Upper lobe of left lung (tissue), 6 donors: ENCODE measurements at regions not wholly inside any gene's neighbourhood (a gene's known extent, or its start where the extent isn't known, plus 50 kb on each side); places are given as distances from the start of the nearest gene placed in this dataset.
"Not testable (repeated sequence)": the region's sequence is repeated elsewhere in the genome, so short reads cannot be mapped to it uniquely, and the experiment has no call there.

ENCODE experiments used
- ATAC-seq, 2 donors: fragments of 200-7000 bp; cut with Tn5 transposase; one replicate each; pipeline ENCODE4 v1.9.1; 2022; ENCODE audit warnings: mild to moderate bottlenecking in 2 of 2, moderate library complexity in 2 of 2; ENCODE audit not compliant: low FRiP score in 2 of 2
- DNase-seq, 2 donors: peaks; one replicate each; pipeline ENCODE4 v3.0.0-alpha.2; 2019 to 2020
- H3K27ac ChIP-seq, 4 donors: fragments of 200-600 bp; sonication (generic); one replicate each; pipeline ENCODE4 v1.5.1; 2016 to 2019
- H3K27me3 ChIP-seq, 4 donors: fragments of 200-600 bp; sonication (generic); one replicate each; pipeline ENCODE4 v1.5.1; 2017 to 2019
- H3K36me3 ChIP-seq, 4 donors: fragments of 200-600 bp; sonication (generic); one replicate each; pipeline ENCODE4 v1.5.1; 2016 to 2019
- H3K4me1 ChIP-seq, 4 donors: fragments of 200-600 bp; sonication (generic); one replicate each; pipeline ENCODE4 v1.5.1; 2018 to 2019
- H3K4me3 ChIP-seq, 4 donors: fragments of 200-600 bp; sonication (generic); one replicate each; pipeline ENCODE4 v1.5.1; 2017 to 2019; ENCODE audit warnings: mild to moderate bottlenecking in 2 of 4, moderate library complexity in 1 of 4
- H3K9me3 ChIP-seq, 4 donors: fragments of 200-600 bp; sonication (generic); one replicate each; pipeline ENCODE4 v1.5.1; 2018 to 2019
- CTCF ChIP-seq, 6 experiments: fragments of 450-650 bp in 4 of 6; fragments of 200-600 bp in 2 of 6; sonication (generic) in 2 of 6; IDR thresholded peaks; one replicate each; pipeline ENCODE4 v1.5.1; 2016 to 2019; ENCODE audit warnings: antibody characterized with exemption in 6 of 6
- EP300 ChIP-seq, 4 donors: sonication (generic); formaldehyde crosslinking; IDR thresholded peaks; one replicate each; pipeline ENCODE4 v1.5.1; 2017; ENCODE audit warnings: antibody characterized with exemption in 4 of 4, control low read depth in 2 of 4
- POLR2A ChIP-seq, 4 donors: fragments of 450-650 bp; IDR thresholded peaks; one replicate each; pipeline ENCODE4 v1.5.1; 2016 to 2017; ENCODE audit warnings: antibody characterized with exemption in 4 of 4, mild to moderate bottlenecking in 2 of 4
- POLR2AphosphoS5 ChIP-seq, 2 donors: sonication (generic); formaldehyde crosslinking; IDR thresholded peaks; one replicate each; pipeline ENCODE4 v1.5.1; 2017; ENCODE audit warnings: antibody characterized with exemption in 2 of 2
- WGBS, 2 donors: methylation state at CpG; one replicate each; pipeline ENCODE4 v1.1.5; 2017 to 2018; 5-methylcytosine and 5-hydroxymethylcytosine counted together
- donor health status: DM: no; HTN: no; CAD: no; lungs with moderate emphysema.
- donor health status: DM: no; HTN: yes; CAD: no; lungs with severe emphysema.

GRCh38 chr9:42386477-42386876 is 203.0 kb downstream of the SPATA31A6 start:
- peak in 1 of 2 donors; percentile 49 for ATAC-seq
- Histone ChIP-seq H3K9me3 (no peaks in the 10 kb centered on the region), H3K27ac (no peak overlapping the region), H3K27me3 (no peaks in the 10 kb centered on the region), H3K4me1 (no peaks in the 10 kb centered on the region), H3K4me3 (no peak overlapping the region), H3K36me3 (no peaks in the 10 kb centered on the region)
- DNase-seq: no peak
- WGBS, 2 donors: 48 to 57% methylated on average over 2 of the region's 2 CpGs
- TF ChIP-seq EP300 (IDR thresholded peaks at IDR 0.05): no peak
- TF ChIP-seq CTCF (IDR thresholded peaks at IDR 0.05): no peak
- TF ChIP-seq POLR2A (IDR thresholded peaks at IDR 0.05): no peak
- no peak for TF ChIP-seq POLR2AphosphoS5 (IDR thresholded peaks at IDR 0.05)

GRCh38 chr9:42388146-42388690 is 204.8 kb downstream of the SPATA31A6 start:
- H3K4me1 ChIP-seq: no peaks in the 10 kb centered on the region
- TF ChIP-seq CTCF (IDR thresholded peaks at IDR 0.05) (no peak), EP300 (IDR thresholded peaks at IDR 0.05) (no peak), POLR2A (IDR thresholded peaks at IDR 0.05) (no peak), POLR2AphosphoS5 (IDR thresholded peaks at IDR 0.05) (no peak)
- H3K4me3 ChIP-seq: no peak overlapping the region
- no peaks in the 10 kb centered on the region for H3K9me3 ChIP-seq
- H3K27me3 ChIP-seq: no peaks in the 10 kb centered on the region
- H3K36me3 ChIP-seq: no peaks in the 10 kb centered on the region
- 84 to 86% methylated on average over 3 of the region's 3 CpGs for WGBS, 2 donors
- ATAC-seq (peak; percentile 36 to 67), DNase-seq (no peak)
- H3K27ac ChIP-seq: no peak overlapping the region

GRCh38 chr9:42388846-42389245 is 205.4 kb downstream of the SPATA31A6 start:
- 74% methylated on average over 6 of the region's 6 CpGs for WGBS, 2 donors
- H3K4me3 ChIP-seq: no peak overlapping the region
- no peak overlapping the region for H3K27ac ChIP-seq
- ATAC-seq: peak; percentile 2 to 13
- H3K4me1 ChIP-seq: no peaks in the 10 kb centered on the region
- H3K9me3 ChIP-seq: no peaks in the 10 kb centered on the region
- TF ChIP-seq CTCF (IDR thresholded peaks at IDR 0.05) (no peak), EP300 (IDR thresholded peaks at IDR 0.05) (peak in 1 of 4 donors; percentile 23), POLR2AphosphoS5 (IDR thresholded peaks at IDR 0.05) (no peak), POLR2A (IDR thresholded peaks at IDR 0.05) (no peak)
- no peak for DNase-seq
- H3K36me3 ChIP-seq: no peaks in the 10 kb centered on the region
- no peaks in the 10 kb centered on the region for H3K27me3 ChIP-seq

GRCh38 chr9:42392773-42393455 is 209.5 kb downstream of the SPATA31A6 start:
- H3K36me3 ChIP-seq, H3K4me1 ChIP-seq, H3K27me3 ChIP-seq, ATAC-seq, H3K27ac ChIP-seq, H3K4me3 ChIP-seq, H3K9me3 ChIP-seq, DNase-seq: not testable (repeated sequence)
- WGBS, 2 donors: 86 to 87% methylated on average over 5 of the region's 5 CpGs

GRCh38 chr9:42396318-42396717 is 212.9 kb downstream of the SPATA31A6 start:
- peak; percentile 11 to 41 for ATAC-seq
- H3K9me3 ChIP-seq: no peaks in the 10 kb centered on the region
- H3K4me3 ChIP-seq: no peak overlapping the region
- no peak for DNase-seq
- H3K27ac ChIP-seq: no peak overlapping the region
- no peaks in the 10 kb centered on the region for H3K36me3 ChIP-seq
- H3K4me1 ChIP-seq: no peaks in the 10 kb centered on the region
- 91 to 94% methylated on average over 2 of the region's 2 CpGs for WGBS, 2 donors
- no peaks in the 10 kb centered on the region for H3K27me3 ChIP-seq
- TF ChIP-seq EP300 (IDR thresholded peaks at IDR 0.05) (no peak), POLR2AphosphoS5 (IDR thresholded peaks at IDR 0.05) (no peak), CTCF (IDR thresholded peaks at IDR 0.05) (no peak), POLR2A (IDR thresholded peaks at IDR 0.05) (no peak)

- not testable (repeated sequence) for DNase-seq, H3K4me3 ChIP-seq, H3K27ac ChIP-seq, ATAC-seq, H3K4me1 ChIP-seq, H3K9me3 ChIP-seq, H3K36me3 ChIP-seq, H3K27me3 ChIP-seq
- WGBS, 2 donors: 89 to 91% methylated on average over 7 of the region's 7 CpGs
Observed at GRCh38 chr9:42397336-42397735, 213.9 kb downstream of the SPATA31A6 start.

- H3K4me3 ChIP-seq: not testable (repeated sequence)
Observed at GRCh38 chr9:42402919-42403318, 219.5 kb downstream of the SPATA31A6 start.

GRCh38 chr9:42409581-42409980 is 226.1 kb downstream of the SPATA31A6 start:
- not testable (repeated sequence) for H3K9me3 ChIP-seq, H3K27me3 ChIP-seq, H3K27ac ChIP-seq, H3K4me1 ChIP-seq, DNase-seq, ATAC-seq, H3K4me3 ChIP-seq, H3K36me3 ChIP-seq
- WGBS, 2 donors: 80 to 89% methylated on average over 1 of the region's 1 CpG

More at GRCh38 chr9:42402919-42403318, 219.5 kb downstream of the SPATA31A6 start:
- H3K9me3 ChIP-seq, H3K36me3 ChIP-seq, H3K27ac ChIP-seq, H3K27me3 ChIP-seq, H3K4me1 ChIP-seq, DNase-seq, ATAC-seq: not testable (repeated sequence)
- 60 to 85% methylated on average over 2 of the region's 2 CpGs for whole genome bisulfite sequencing, 2 donors
